LHCN-M2 (cell line): ENCODE measurements at regions not wholly inside any gene's neighbourhood (a gene's known extent, or its start where the extent isn't known, plus 50 kb on each side); places are given as distances from the start of the nearest gene placed in this dataset.
"Not testable (repeated sequence)": the region's sequence is repeated elsewhere in the genome, so short reads cannot be mapped to it uniquely, and the experiment has no call there.

Experiments used
- DNase-seq: peaks from one replicate; pipeline ENCODE4 v3.0.0-alpha.2; 2012; ENCODE audit warnings: low read depth

- no peak for DNase-seq
Observed at GRCh38 chr4:23035521-23036056, 342.9 kb downstream of the GBA3 start.

- no peak for DNase-seq
Observed at GRCh38 chr4:23034731-23035130, 342.0 kb downstream of the GBA3 start.

GRCh38 chr4:23033796-23034195 lies 341.1 kb downstream of the GBA3 start:
- DNase-seq, result peak; percentile 72

GRCh38 chr4:23028875-23029274 lies 336.1 kb downstream of the GBA3 start:
- DNase-seq, result no peak

GRCh38 chr4:23023666-23024065 lies 330.9 kb downstream of the GBA3 start:
- no peak for DNase-seq

GRCh38 chr4:23023121-23023520 lies 330.4 kb downstream of the GBA3 start:
- peak; percentile 92 for DNase-seq

GRCh38 chr4:23022032-23022431 lies 329.3 kb downstream of the GBA3 start:
- peak; percentile 97 for DNase-seq

- no peak for DNase-seq
Observed at GRCh38 chr4:23021040-23021439, 328.3 kb downstream of the GBA3 start.

GRCh38 chr4:23020399-23020798 lies 327.7 kb downstream of the GBA3 start:
- DNase-seq, result not testable (repeated sequence)

GRCh38 chr4:23016981-23017380 lies 324.2 kb downstream of the GBA3 start:
- no peak for DNase-seq

GRCh38 chr4:23015821-23016220 lies 323.1 kb downstream of the GBA3 start:
- no peak for DNase-seq

GRCh38 chr4:23009093-23009492 lies 316.4 kb downstream of the GBA3 start:
- DNase-seq, result no peak

GRCh38 chr4:23006756-23007155 lies 314.0 kb downstream of the GBA3 start:
- DNase-seq, result peak; percentile 61

GRCh38 chr4:23005691-23006090 lies 313.0 kb downstream of the GBA3 start:
- DNase-seq, result peak; percentile 34

- DNase-seq, result no peak
Observed at GRCh38 chr4:23001478-23001877, 308.7 kb downstream of the GBA3 start.

GRCh38 chr4:22999419-22999818 lies 306.7 kb downstream of the GBA3 start:
- DNase-seq, result peak; percentile 41

- DNase-seq, result no peak
Observed at GRCh38 chr4:22997358-22998224, 304.9 kb downstream of the GBA3 start.

GRCh38 chr4:22991576-22991975 lies 298.8 kb downstream of the GBA3 start:
- peak; percentile 47 for DNase-seq

GRCh38 chr4:22988526-22988925 lies 295.8 kb downstream of the GBA3 start:
- DNase-seq, result peak; percentile 27

GRCh38 chr4:22987870-22988269 lies 295.1 kb downstream of the GBA3 start:
- DNase-seq, result peak; percentile 85

- peak; percentile 58 for DNase-seq
Observed at GRCh38 chr4:22986881-22987280, 294.1 kb downstream of the GBA3 start.

GRCh38 chr4:22986262-22986661 lies 293.5 kb downstream of the GBA3 start:
- no peak for DNase-seq

GRCh38 chr4:22984390-22984789 lies 291.7 kb downstream of the GBA3 start:
- no peak for DNase-seq
